T-helper 1 cell (primary cell): ENCODE measurements at regions not wholly inside any gene's neighbourhood (a gene's known extent, or its start where the extent isn't known, plus 50 kb on each side); places are given as distances from the start of the nearest gene placed in this dataset.
A peak's percentile ranks its signal among the peaks of the same experiment; 100 is the strongest.
"Not testable (repeated sequence)": the region's sequence is repeated elsewhere in the genome, so short reads cannot be mapped to it uniquely, and the experiment has no call there.

Experiments
- DNase-seq, 5 donors: peaks; one replicate each; pipeline ENCODE4 v3.0.0-alpha.2; 2012 to 2020

DNA sequence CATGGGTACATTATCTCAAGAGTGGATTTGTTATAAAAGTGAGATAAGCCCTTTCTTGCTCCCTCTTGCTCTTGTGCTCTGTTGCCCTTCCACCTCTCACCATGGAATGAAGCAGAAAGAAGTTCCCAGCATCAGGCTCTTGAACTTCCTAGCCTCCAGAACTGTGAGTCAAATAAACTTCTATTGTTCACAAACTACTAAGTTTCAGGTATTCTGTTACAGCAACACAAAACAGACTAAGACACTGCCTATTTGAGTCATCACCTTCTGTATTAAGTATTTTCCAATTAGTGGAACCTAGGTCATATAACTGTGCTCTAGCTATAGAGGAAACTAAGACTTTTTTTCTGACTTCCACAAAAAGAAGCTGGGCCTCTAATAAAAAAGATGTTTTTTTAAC, 201.2 kb upstream of the FOXG1 start:
- DNase-seq: no peak

DNA sequence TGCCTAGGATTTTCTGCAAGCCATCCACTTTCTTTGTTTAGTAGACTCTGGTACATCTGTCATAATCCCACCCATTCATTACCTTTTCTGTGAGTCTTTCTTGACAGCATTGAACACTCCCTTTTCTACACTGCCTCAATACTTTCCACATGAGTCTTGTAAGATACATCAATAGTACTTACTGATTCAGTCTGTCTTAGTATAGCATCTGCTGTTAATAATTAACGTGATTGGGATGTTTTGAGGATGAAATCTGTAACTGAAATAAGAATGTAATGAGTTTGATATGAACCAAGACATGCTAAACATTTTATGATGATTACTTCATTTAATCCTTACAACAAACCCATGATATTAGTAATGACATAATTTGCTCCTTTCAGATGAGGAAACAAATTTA, 196.2 kb upstream of the FOXG1 start:
- no peak for DNase-seq

- DNase-seq: no peak
Measured at GRCh38 chr14:28571636-28572035, 195.0 kb upstream of the FOXG1 start.

DNA sequence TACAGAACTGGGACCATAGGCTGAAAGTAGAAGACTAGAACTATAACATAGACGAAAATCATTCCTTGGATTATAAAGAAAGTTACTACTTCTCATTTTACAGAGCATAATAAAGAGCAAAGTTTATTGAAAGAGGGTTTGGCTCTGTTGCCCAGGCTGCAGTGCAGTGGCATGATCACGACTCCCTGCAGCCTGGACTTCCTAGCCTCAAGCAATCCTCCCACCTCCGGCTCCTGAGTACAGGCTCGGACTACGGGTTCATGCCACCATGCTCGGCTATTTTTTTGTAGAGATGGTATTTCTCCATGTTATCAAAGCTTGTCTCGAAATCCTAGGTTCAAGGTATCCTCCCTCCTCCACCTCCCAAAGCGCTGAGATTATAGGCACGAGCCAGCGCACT, 190.1 kb upstream of the FOXG1 start:
- DNase-seq: no peak

GRCh38 chr14:28577187-28577586, 189.4 kb upstream of the FOXG1 start:
- no peak for DNase-seq

DNA sequence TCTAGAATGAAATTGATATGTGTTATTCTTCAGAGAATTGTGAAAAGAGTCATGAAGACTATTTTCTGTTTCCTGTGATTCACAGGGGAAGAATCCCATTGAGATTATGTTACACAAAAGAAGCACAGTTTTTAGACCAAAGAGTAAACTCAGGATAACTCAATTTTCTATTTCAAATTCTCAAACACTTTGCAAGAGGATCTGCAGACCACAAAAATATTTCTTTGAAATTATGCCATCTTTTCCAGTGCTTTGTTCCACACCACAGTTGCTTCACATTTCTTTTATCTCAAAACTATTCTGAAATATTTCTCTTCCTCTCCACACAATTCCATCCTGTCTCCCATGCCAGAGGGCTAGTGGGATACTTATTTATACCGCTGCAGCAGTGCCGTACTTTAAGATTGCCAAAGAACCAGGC, 188.9 kb upstream of the FOXG1 start:
- no peak for DNase-seq

DNA sequence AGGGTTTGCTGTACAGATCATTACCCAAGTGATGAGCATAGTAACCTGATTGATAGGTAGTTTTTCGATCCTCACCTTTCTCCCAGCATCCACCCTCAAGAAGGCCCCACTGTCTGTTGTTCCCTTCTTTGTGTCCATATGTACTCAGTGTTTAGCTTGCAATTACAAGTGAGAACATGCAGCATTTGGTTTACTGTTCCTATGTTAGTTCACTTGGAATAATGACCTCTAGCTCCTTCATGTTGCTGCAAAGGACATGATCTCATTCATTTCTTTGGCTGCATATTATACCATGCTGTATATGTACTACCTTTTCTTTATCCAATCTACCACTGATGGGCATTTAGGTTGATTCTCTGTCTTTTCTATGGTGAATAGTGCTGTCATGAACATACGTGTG, 181.6 kb upstream of the FOXG1 start:
- no peak for DNase-seq

GRCh38 chr14:28589792-28590191, 176.8 kb upstream of the FOXG1 start:
- no peak for DNase-seq

GRCh38 chr14:28596391-28596790, 170.2 kb upstream of the FOXG1 start:
- DNase-seq: no peak

DNA sequence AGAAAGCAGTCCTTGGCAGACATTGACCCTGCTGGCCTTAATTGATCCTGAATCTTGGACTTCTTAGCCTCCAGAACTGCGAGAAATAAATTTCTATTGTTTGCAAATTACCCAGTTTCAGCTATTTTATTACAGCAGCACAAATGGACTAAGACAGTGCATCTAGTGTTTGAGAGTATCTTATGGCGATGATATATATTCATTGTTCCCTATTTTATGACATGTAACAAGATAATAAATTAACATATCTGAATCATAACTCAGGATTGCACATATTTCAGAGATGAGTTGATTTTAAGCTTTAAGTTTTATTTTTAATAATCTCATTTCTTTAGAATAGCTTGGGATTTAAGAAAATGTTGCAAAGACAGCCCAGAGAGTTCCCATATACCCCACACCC, 167.4 kb upstream of the FOXG1 start:
- DNase-seq: no peak

DNA sequence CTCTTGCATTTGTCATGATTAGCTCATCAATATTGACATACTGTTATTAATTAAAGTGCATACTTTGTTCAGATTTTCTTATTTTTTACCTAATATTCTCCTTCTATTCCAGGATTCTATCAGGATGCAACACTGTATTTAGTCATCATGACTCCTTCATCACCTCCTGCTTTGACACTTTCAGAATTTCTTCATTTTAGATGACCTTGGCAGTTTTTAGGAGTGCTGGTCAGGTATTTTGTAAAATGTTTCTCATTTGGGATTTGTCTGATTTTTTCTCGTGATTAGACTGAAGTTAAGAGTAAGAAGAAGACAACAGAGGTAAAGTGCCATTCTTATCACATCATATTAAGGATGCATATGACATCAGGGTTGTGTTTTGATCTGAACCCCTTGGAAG, 167.0 kb upstream of the FOXG1 start:
- DNase-seq: no peak

DNA sequence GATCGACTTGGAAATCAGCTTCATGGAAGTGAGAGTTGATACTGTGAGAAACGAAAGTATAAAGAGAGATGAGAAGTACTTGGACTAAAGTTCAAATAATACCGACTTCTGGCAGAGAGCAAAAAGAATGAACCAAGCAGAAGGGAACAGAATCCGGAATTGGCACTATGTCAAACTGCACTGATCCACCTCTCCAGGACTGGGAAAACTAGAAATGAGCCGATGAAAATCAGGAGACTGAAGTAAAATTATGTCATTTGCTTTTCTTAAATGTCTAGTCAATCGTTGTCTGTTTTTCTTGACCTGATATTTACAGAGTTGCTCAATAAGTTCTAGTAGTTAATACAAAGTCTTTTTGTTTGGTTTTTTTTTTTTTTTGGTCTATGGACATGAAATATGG, 163.0 kb upstream of the FOXG1 start:
- DNase-seq: no peak

DNA sequence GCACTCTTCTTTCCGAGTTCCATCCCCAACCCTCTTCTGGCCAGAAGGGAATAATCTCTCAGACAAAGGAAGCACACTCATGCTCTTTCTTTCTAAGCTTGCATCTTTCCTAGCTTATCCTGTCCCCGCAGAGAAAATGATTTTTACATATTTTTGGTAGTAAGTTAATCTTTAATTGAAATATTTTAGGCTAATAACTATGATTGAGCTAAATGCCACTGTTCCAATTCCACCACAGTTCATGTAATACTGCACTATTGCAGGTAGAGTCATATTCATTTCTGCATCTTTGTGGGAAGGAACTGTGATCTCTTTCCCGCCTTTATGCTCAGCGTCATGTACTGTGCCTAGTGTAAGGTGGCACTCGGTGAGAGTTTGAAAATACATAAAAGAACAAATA, 158.9 kb upstream of the FOXG1 start:
- DNase-seq: no peak

DNA sequence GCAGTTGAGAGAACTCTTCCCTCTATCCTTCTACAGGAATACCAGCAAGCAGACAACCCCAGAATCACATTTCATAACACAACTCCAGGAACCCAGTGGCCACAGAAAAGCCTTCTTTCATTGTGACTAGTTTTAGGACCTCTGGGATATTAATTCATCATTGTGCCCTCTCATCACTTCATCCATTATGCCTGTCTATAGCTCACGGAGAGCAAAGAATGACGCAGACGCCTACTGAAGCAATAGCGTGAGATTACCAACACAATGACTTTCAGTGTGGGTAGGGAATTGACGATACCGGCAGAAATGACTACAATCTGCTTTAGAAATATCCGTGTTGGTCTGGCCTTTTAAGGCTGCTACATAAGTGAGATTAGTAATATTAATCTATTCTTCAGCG, 158.1 kb upstream of the FOXG1 start:
- no peak for DNase-seq

GRCh38 chr14:28608851-28609828, 157.4 kb upstream of the FOXG1 start:
- DNase-seq: peak in 1 of 5 donors; percentile 2

- no peak for DNase-seq
Measured at GRCh38 chr14:28612414-28612813, 154.2 kb upstream of the FOXG1 start.

DNA sequence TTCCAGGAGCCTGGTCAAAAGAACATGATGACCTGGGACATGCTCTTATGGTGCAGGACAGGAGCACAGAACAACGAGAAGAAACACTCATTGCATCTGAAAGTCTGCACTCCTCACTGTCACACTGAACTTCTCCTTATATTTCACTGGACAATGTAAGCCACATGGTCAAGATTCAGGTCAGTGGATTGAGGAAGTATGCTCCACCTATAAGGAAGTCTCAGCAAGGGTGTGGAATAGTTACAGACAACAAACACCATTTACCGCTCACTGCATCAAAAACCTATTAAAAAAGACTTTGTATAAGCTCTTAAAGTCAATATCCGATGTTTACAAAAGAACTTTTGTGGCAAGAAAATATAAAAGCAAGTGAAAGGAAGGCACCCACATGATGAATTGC, 153.1 kb upstream of the FOXG1 start:
- no peak for DNase-seq

- no peak for DNase-seq
Measured at GRCh38 chr14:28626780-28627179, 139.8 kb upstream of the FOXG1 start.

GRCh38 chr14:28629328-28630004, 137.1 kb upstream of the FOXG1 start:
- DNase-seq: no peak

DNA sequence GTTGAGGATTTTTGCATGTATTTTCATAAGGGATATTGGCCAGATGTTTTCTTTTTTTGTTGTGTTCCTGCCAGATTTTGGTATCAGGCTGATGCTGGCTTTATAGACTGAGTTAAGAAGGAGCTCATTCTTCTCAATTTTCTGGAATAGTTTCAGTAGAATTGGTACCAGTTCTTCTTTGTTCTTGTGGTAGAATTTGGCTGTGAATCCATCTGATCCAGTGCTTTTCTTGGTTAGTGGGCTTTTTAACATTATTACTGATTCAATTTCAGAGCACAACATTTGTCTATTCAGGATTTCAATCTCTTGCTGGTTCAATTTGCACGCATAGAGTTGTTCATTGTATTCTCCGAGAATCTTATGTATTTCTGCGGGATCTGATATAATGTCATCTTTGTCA, 136.5 kb upstream of the FOXG1 start:
- DNase-seq: no peak

GRCh38 chr14:28635387-28635786, 131.2 kb upstream of the FOXG1 start:
- DNase-seq: peak in 1 of 5 donors; percentile 2

DNA sequence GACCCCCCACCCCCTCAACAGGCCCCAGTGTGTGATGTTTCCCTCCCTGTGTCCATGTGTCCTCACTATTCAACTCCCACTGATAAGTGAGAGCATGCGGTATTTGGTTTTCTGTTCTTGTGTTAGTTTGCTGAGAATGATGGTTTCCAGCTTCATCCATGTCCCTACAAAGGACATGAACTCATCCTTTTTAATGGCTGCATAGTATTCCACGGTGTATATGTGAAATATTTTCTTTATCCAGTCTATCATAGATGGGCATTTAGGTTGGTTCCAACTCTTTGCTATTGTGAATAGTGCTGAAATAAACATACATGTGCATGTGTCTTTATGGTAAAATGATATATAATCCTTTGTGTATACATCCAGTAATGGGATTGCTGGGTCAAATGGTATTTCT, 130.8 kb upstream of the FOXG1 start:
- DNase-seq: not testable (repeated sequence)

DNA sequence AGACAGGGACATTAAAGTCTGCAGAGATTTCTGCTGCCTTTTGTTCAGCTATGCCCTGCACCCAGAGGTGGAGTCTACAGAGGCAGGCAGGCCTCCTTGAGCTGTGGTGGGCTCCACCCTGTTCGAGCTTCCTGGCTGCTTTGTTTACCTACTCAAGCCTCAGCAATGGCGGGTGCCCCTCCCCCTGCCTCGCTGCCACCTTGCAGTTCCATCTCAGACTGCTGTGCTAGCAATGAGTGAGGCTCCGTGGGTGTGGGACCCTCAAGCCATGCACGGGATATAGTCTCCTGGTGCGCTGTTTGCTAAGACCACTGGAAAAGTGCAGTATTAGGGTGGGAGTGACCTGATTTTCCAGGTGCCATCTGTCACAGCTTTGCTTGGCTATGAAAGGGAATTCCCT, 125.4 kb upstream of the FOXG1 start:
- not testable (repeated sequence) for DNase-seq

GRCh38 chr14:28651148-28651547, 115.4 kb upstream of the FOXG1 start:
- no peak for DNase-seq
